HEK293T (cell line): ENCODE measurements at regions not wholly inside any gene's neighbourhood (a gene's known extent, or its start where the extent isn't known, plus 50 kb on each side); places are given as distances from the start of the nearest gene placed in this dataset.

Source experiments
- ARNT ChIP-seq: fragments of 450-650 bp; IDR thresholded peaks from 2 replicates; pipeline ENCODE4 v1.6.1; 2017; ENCODE audit warnings: mild to moderate bottlenecking
- FOXM1 ChIP-seq: fragments of 450-650 bp; IDR thresholded peaks from 2 replicates; pipeline ENCODE4 v1.6.1; 2017; ENCODE audit warnings: mild to moderate bottlenecking, borderline replicate concordance

DNA sequence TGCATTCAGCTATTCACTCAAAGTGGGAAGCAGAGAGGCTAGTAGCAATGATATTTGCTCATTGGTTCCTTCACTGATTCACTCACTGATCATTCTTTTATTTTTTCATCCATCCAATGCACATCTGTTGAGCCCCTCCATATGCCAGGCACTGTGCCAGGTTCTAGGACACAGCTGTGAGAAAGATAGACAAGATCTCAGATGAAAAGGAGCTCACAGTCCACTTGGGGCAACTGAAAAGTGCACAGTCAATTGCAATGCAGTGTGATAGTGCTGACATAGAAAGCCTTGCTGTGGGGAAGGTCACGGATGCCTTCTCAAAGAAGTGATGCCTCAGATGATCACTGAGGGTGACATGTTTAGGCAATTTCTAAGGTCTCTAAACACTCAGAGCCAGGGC, 262.3 kb downstream of the PTEN start:
- TF ChIP-seq FOXM1 (no peak), ARNT (no peak)
